Stomach smooth muscle (tissue), 2 donors: ENCODE measurements at regions not wholly inside any gene's neighbourhood (a gene's known extent, or its start where the extent isn't known, plus 50 kb on each side); places are given as distances from the start of the nearest gene placed in this dataset.

Experiments
- H3K27ac ChIP-seq: one replicate; pipeline ENCODE4 v1.7.0; 2013; ENCODE audit warnings: mild to moderate bottlenecking, low read length, inconsistent platforms
- H3K27me3 ChIP-seq, 2 donors: one replicate each; pipeline ENCODE4 v1.7.0; 2013; ENCODE audit warnings: low read length in 2 of 2; ENCODE audit not compliant: insufficient read depth in 2 of 2, control insufficient read depth in 1 of 2
- H3K36me3 ChIP-seq, 2 donors: one replicate each; pipeline ENCODE4 v1.7.0; 2013; ENCODE audit warnings: low read length in 2 of 2; ENCODE audit not compliant: control insufficient read depth in 2 of 2, insufficient read depth in 2 of 2
- H3K4me1 ChIP-seq: one replicate; pipeline ENCODE4 v1.7.0; 2013; ENCODE audit warnings: low read length; ENCODE audit not compliant: control insufficient read depth, insufficient read depth
- H3K4me3 ChIP-seq, 2 donors: one replicate each; pipeline ENCODE4 v1.7.0; 2013; ENCODE audit warnings: low read length in 2 of 2
- H3K9ac ChIP-seq, 2 donors: one replicate each; pipeline ENCODE4 v1.7.0; 2013; ENCODE audit warnings: low read length in 2 of 2, mild to moderate bottlenecking in 1 of 2
- H3K9me3 ChIP-seq, 2 donors: one replicate each; pipeline ENCODE4 v1.7.0; 2013; ENCODE audit warnings: low read length in 2 of 2; ENCODE audit not compliant: control insufficient read depth in 2 of 2
- donor health status: healthy.
- donor health status: Pancreatic carcinoma.

DNA sequence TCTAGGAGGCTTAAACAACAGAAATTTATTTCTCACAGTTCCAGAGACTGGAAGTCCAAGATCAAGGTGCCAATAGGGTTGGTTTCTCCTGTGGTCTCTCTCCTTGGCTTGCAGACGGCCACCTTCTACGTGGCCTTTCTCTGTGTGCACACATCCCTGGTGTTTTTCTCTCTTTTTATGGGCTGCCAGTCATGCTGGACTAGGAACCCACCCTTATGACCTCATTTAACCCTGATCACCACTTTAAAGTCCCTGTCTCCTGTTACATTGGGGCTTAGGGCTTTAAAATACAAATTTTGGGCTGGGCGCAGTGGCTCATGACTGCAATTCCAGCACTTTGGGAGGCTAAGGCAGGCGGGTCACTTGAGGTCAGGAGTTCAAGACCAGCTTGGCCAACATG is 157.1 kb downstream of the TLE1 start:
- Histone ChIP-seq H3K9me3 (no peaks in the 10 kb centered on the region), H3K36me3 (no peaks in the 10 kb centered on the region), H3K9ac (no peak overlapping the region), H3K27ac (no peak overlapping the region), H3K27me3 (no peaks in the 10 kb centered on the region), H3K4me3 (no peak overlapping the region), H3K4me1 (no peaks in the 10 kb centered on the region)

- Histone ChIP-seq H3K4me1 (no peaks in the 10 kb centered on the region), H3K27me3 (no peaks in the 10 kb centered on the region), H3K27ac (no peak overlapping the region), H3K9me3 (no peaks in the 10 kb centered on the region), H3K9ac (no peak overlapping the region), H3K4me3 (no peak overlapping the region), H3K36me3 (no peaks in the 10 kb centered on the region)
Measured at GRCh38 chr9:81531511-81531910, 157.8 kb downstream of the TLE1 start.

DNA sequence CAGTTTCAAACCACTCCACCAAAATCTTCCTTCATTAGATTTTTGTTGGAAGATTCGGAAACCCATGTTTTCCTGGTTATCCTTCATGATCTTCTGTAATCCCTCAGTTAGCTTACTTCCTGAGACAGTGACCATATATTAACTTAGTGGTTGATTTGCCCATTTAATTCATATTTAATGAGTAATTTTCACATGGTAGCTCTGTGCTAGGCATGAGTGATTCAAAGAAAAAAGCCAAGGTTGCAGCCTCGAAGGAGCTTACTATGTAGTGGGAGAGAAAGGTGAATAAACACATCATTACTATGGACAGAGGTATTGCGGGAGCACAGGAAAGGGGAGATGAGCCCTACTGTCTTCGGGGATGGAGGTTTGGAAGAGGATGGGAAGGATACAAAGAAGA is 158.5 kb downstream of the TLE1 start:
- Histone ChIP-seq H3K36me3 (no peaks in the 10 kb centered on the region), H3K4me3 (no peak overlapping the region), H3K9me3 (no peaks in the 10 kb centered on the region), H3K9ac (no peak overlapping the region), H3K27ac (no peak overlapping the region), H3K27me3 (no peaks in the 10 kb centered on the region), H3K4me1 (no peaks in the 10 kb centered on the region)

DNA sequence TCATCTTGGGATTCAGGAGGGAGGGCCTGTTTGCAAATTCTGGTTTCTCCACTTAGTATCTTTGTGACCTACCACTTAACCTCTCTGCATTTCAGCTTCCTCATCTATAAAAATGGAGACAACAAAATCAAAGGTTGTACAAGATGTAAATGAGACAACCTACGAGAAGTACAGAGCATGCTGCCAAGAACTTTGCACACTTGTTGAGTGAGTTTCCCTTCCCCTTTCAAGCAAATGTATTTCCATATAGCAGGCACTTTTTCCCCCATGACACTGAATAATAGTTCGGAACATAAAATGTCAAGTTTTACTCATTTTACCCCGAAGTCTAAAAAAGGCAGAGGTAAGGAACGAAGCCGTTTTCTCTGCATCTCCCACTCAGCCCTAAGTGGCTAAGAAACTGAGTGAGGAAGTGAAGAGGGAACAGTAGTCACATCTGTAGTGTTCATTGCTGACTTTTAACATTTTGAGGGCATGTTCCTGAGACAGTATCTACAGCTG is 159.0 kb downstream of the TLE1 start:
- Histone ChIP-seq H3K27ac (no peak overlapping the region), H3K36me3 (no peaks in the 10 kb centered on the region), H3K27me3 (no peaks in the 10 kb centered on the region), H3K9ac (no peak overlapping the region), H3K9me3 (no peaks in the 10 kb centered on the region), H3K4me3 (no peak overlapping the region), H3K4me1 (no peaks in the 10 kb centered on the region)

- Histone ChIP-seq H3K4me1 (no peaks in the 10 kb centered on the region), H3K27ac (no peak overlapping the region), H3K9ac (no peak overlapping the region), H3K9me3 (no peaks in the 10 kb centered on the region), H3K36me3 (no peaks in the 10 kb centered on the region), H3K4me3 (no peak overlapping the region), H3K27me3 (no peaks in the 10 kb centered on the region)
Measured at GRCh38 chr9:81529556-81530193, 159.7 kb downstream of the TLE1 start.

DNA sequence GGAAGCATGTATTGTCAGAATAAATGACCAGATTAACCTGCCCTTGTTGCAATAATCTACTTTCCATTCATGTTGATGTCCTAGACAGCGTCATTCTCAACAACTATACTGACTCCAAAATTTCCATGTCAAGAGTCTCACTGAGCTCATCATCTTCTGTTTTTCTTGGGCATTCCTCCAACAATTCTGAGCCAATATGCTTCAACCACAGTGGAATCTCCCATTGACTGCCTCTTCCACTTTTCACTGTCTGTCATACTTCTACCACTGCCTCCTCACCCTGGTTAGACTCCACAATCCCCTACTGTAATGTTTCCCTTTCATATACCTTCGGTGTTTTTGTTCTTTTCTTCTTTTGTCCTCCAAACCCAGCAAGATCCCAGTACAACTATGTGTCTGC is 162.8 kb downstream of the TLE1 start:
- Histone ChIP-seq H3K27ac (no peak overlapping the region), H3K4me1 (no peaks in the 10 kb centered on the region), H3K9me3 (no peaks in the 10 kb centered on the region), H3K36me3 (no peaks in the 10 kb centered on the region), H3K4me3 (no peak overlapping the region), H3K9ac (no peak overlapping the region), H3K27me3 (no peaks in the 10 kb centered on the region)

DNA sequence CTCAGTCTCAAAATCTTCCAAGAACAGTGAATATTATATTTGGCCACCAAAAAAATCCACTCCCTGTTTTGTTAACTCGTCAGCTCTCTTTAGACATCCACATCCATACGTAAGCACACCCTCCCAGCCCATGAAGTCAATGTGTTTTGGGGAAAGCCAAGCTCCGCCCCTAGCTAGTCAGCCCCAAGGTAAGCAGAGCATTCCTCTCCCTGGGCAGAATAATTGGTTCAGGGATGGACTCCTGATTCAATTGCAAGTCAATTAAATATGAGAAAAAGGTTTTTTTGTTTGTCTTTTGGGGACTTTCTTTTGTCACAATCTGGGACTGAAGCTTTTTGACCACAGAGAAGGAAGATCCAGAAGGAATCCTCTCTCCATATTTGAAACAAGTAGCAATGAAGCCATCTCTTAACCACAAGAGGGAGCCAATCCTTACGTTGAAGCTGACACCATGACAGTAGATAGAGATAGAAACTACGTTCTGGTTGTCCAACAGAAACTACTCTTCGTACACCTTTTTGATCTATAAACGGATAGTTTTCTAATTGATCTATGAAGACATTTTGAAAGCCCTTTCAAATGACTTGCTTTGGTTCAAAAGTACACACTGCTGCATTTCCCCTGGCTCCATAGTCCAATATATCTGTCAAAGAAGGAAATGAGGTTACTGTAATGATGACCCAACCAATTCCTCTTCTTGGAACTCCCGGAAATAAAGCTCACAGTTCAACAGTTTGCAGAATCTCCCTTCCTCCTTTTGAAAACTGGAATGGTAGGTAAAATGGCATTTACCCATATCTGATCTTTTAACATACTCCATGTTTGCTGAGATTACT is 166.4 kb downstream of the TLE1 start:
- Histone ChIP-seq H3K9me3 (no peaks in the 10 kb centered on the region), H3K9ac (no peak overlapping the region), H3K27ac (no peak overlapping the region), H3K4me1 (no peaks in the 10 kb centered on the region), H3K4me3 (no peak overlapping the region), H3K36me3 (no peaks in the 10 kb centered on the region), H3K27me3 (no peaks in the 10 kb centered on the region)

DNA sequence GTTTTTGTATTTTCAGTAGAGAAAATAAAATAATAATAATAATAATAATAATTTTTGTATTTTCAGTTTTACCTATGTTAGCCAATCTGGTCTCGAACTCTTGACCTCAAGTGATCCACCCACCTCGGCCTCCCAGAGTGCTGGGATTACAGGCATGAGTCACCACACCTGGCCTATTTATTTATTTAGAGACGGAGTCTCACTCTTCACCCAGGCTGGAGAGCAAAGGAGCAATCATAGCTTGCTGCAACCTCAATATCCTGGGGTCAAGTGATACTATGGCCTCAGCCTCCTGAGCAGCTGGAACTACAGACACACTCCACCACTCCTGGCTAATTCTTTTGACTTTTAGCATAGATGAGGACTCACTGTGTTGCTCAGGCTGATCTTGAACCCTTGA is 167.5 kb downstream of the TLE1 start:
- Histone ChIP-seq H3K27ac (no peak overlapping the region), H3K36me3 (no peaks in the 10 kb centered on the region), H3K4me1 (no peaks in the 10 kb centered on the region), H3K9me3 (no peaks in the 10 kb centered on the region), H3K9ac (no peak overlapping the region), H3K4me3 (no peak overlapping the region), H3K27me3 (no peaks in the 10 kb centered on the region)

GRCh38 chr9:81519816-81520495 is 169.4 kb downstream of the TLE1 start:
- Histone ChIP-seq H3K27me3 (no peaks in the 10 kb centered on the region), H3K9ac (no peak overlapping the region), H3K36me3 (no peaks in the 10 kb centered on the region), H3K4me1 (no peaks in the 10 kb centered on the region), H3K9me3 (no peaks in the 10 kb centered on the region), H3K4me3 (no peak overlapping the region), H3K27ac (no peak overlapping the region)

DNA sequence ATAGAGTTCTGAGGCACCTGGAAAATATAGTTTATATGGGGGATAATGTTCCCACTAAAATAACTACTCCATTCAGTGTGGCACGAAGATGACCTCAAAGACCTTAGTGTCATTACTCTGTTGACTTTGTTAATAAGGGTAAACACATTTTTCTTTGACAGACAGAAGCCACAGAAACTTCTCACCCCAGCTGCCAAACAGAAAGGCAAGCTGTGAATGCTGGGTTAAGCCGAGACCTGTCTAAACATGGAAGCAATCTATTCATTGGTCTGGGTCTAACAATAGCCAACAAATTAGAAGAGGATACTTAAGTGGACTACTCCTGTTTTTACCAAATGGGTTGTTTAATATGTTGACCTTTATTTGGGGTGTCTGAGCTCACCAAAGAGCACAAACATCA is 171.4 kb downstream of the TLE1 start:
- no peaks in the 10 kb centered on the region for H3K9me3 ChIP-seq
- no peaks in the 10 kb centered on the region for H3K36me3 ChIP-seq
- no peak overlapping the region for H3K9ac ChIP-seq
- no peaks in the 10 kb centered on the region for H3K4me1 ChIP-seq
- H3K27me3 ChIP-seq: no peaks in the 10 kb centered on the region
- no peak overlapping the region for H3K4me3 ChIP-seq
- H3K27ac ChIP-seq: no peak overlapping the region
